Limb (tissue), 2 donors: ENCODE measurements at regions not wholly inside any gene's neighbourhood (a gene's known extent, or its start where the extent isn't known, plus 50 kb on each side); places are given as distances from the start of the nearest gene placed in this dataset.

Source experiments
- DNase-seq, 2 donors: peaks; one replicate each; pipeline ENCODE4 v3.0.0-alpha.2; 2016; ENCODE audit errors: extremely low spot score in 2 of 2

DNA sequence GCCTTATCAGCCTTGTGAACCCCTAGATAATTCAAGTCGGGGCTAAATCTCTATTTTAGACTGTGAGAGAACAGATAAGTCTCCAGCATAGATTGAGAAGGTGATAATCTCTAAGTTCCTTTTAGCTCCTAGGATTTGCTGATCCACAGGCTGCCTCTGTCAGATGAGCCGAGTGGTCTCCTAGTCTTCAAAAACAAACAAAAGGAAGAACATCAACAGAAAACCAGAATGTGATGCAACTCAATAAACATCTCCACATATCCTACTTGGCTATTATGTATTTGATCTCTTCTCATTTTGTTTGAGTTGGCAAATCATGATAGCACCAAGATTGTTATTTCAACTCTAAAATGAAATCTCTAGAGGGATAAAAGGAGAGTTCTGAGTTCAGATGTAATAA, 88.4 kb upstream of the SLC7A11 start:
- DNase-seq: no peak

DNA sequence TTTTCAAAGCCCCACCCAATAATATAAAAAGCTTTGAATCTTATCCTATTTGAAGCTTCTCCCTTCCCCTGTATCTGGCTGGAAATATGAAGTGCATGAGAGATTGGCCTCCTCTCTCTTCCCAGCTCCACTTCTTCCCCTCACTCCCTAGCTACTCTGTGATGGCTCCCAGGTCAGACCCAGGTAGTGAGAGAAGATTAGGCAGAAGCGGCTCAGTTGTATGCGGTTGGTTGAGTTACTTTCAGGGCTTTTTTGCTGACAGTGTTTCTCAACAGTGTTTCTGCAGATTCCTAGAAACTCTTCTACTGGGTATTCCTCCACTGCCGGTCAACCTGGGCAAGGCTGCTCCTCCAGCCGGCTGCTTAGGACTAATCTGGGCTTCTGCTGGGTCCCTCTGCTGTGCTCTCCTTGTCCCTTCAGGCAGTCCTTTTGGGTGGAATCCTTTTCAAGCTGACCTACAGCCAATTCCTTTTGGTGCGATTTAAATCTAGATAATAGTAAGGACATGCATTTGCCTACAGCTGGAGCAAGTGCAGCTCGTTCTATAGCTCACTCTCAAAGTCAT, 87.4 kb upstream of the SLC7A11 start:
- DNase-seq: no peak

DNA sequence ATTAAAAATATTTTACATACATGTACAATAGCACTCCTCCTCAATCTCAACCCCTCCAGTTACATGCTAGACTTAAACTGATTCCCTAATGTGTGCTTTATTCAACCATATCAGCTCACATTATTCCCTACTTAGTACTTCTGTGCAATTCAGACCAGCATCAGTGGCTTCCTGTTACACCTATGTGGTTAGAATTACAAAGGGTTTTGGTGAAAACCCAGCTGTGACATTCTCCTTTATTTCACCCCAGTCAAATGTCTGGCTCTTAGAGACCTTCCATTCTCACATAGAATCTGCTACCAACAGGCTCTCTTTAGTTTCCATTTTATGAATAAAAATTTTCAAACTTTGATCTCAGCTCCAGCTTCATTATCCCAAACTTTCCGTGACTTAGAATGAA, 85.2 kb upstream of the SLC7A11 start:
- DNase-seq: no peak

DNA sequence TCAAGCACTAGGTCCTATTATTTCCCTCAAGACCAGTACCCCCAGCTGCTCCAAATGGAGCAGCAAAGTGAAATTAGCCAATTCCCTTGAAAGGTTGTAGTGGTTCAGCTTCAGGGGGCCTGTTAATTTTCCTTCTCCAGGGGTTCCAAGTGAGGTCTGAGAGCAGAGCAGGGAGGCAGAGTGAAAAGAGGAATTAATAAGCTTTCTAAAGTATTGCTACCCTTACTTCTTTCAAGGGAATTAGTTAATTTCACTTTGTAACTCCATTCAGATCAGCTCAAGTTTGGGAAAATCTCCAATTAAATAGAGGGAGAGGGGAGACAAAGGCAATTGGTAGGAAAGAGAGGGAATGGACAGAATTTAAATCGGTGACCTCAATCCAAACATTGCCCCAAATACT, 78.7 kb upstream of the SLC7A11 start:
- no peak for DNase-seq

DNA sequence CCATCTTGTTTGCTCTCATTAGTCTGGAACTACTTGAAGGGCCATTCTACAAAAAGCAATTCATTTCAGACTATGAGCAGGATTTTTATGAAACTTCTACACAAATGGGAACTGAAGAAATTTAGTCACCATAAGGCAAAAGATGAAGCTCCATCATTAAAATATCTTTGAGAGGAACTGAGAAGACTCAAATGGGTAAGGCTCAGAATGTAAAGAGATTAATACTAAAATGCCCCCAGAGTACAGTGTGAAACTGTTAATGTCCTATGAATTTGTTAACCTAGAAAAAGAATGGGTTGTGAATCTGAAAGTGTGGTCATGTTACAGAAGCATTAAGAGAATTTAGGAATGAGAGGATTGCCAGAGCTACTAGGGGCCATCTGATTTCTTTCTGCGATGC, 77.9 kb upstream of the SLC7A11 start:
- DNase-seq: no peak

DNA sequence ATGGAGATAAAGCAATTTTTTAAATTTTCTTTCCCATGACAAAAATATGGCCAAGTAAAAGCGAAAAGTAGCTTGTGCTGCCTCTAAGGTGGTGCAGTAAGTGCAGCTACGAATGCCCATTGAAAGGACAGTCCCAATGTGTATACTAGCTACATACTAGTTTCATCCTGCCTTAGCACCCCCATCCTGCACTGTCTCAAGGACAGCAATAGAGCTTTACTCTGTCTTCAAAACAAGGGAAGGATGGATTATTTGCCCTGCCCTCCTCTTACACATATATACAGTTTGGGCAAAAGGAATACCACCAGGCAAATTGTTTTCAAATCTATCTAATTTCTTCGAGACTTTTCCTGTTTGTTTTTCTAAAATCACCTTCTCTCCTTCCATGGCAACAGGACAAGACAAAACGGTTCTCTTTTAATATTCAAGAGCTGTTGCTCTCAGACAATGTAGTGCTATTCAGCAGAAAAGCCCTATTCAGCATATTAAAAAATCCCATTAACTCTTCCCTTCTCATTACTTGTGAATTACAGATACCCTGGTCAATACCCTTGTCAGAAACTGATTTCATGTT, 75.1 kb upstream of the SLC7A11 start:
- no peak for DNase-seq

DNA sequence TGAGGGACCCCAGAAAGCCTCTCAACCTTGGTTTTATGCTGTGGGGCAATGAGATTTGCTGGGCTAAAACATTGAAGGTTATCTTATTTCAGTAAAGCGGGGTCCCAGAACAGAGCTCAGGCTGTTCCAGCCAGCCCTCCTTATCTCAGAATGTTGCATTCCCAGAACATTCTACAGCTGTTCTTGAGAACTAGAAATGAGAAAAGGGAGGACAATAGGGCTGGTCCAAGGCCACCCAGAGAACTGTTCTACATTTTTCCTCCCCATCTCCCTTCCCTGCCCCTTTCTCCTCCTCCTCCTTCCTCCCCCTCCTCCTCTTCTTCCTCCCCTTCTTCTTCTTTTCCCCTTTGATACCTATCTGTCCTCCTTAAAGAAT, 70.4 kb upstream of the SLC7A11 start:
- DNase-seq: no peak

DNA sequence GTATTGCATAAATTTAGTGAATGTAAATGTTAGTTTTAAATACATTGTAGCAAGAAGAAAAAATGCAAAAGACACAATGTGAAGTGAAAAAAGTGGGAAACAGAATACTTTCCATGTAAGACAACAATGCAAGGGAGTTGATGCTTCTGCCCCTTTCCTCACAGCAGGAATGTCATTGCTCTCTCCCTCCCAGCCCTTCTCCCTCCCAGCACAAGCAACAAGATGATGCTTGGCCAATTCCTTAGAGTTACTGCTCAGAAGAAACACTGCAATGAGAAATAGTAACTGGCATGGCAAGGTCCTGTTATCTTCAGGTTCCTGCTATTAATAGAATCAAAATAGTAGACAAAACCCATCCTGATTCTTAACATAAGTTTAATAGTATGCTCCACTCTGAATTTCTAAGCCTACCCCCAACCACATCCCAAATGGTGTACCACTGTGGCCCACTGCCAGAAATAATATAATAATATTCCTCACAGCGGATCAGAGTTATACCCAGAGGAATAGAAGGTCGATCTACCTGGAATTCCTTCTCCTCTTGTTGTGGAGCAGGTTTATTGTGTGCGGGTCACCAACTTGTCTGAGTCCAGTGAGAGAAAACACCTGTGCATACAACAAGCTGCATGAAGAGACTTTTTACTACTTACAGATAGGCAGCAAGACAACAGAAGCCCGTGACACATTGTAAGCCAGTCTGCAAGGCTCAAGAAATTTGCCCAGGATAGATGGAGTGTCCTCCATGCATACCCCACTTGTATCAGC, 69.8 kb upstream of the SLC7A11 start:
- no peak for DNase-seq

DNA sequence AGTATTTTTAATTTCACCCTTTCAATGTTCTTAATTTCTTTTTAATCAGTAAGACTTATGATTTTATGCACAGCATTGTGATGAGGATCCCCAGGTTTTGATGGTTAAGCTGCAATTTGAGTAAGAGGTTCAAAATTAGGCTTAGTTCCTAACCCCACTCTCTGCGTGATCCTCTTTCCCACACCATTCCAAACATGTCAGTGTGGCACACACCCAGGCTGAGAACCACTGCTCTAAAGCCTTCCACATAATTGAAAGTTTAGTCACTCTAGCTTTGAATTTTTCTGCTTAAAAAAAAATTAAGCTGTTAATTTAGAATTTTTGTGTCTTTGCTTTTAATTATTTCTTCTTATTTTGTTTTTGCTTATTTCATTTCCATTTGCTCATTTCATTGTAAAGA, 68.8 kb upstream of the SLC7A11 start:
- DNase-seq: no peak

DNA sequence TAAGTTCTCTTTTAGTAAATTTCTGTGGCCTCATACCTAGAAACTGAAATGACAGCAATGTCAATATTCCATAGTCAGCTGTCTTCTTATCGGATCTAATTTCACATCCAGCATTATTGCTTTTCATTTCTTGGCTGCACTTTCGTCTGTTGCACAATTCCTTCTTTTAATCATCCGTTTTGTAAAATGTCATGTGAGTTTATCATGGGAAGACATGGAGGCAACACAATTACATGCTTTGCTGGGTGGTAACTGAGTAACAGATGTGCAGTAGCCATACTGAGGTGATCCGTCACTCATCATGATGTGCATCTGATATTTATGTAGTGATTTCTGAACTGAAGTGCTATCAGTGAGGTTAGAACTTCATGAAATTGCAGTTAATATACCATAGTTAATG, 68.3 kb upstream of the SLC7A11 start:
- DNase-seq: no peak

DNA sequence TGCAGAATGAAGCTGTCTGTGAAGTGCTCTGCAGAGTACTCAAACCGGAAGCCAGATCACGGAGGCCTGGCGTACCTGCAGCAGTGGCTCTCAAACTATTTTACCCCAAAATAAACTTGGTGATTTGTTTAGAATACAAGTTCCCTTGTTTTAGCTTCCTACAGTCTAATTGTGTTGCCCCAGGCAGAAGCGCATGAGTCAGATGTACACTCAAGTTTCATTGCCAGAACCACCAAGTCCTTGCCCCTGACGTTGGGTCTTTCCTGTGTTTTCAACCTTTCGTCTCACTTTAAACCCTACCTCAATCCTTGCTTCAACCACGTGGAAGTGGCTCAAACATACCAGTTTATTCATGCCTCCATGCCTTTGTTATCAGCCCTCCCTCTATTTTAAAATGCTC, 66.2 kb upstream of the SLC7A11 start:
- no peak for DNase-seq

DNA sequence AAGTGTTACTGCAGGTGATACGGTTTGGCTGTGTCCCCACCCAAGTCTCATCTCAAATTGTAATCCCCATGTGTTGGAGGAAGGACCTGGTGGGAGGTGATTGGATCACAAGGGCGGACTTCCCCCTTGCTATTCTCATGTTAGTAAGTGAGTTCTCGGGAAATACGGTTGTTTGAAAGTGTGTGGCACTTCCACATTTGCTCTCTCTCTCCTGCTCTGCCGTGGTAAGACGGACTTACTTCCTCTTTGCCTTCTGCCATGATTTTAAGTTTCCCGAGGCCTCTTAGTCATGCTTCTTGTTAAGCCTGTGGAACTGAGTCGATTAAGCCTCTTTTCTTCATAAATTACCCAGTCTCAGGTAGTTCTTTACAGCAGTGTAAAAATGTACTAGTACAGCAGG, 65.2 kb upstream of the SLC7A11 start:
- no peak for DNase-seq

DNA sequence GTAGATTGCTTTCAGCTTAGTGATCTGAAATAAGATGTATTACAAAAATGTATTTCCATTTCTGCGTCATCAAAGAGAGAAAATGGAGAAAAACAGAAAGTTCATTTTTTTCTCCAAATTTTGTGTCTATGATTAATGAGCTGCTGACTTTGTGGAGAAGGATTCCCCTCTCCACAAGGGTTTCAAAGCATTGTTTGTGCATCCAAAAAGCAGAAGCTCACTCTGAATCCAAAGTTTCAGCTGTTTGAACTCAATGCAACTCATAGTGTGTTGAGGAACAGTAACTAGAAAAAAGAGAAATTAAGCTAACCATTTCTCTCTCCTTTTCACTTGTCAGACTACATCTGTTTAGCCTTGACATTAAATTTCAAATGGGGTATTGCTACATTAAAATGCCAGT, 62.9 kb upstream of the SLC7A11 start:
- DNase-seq: no peak

DNA sequence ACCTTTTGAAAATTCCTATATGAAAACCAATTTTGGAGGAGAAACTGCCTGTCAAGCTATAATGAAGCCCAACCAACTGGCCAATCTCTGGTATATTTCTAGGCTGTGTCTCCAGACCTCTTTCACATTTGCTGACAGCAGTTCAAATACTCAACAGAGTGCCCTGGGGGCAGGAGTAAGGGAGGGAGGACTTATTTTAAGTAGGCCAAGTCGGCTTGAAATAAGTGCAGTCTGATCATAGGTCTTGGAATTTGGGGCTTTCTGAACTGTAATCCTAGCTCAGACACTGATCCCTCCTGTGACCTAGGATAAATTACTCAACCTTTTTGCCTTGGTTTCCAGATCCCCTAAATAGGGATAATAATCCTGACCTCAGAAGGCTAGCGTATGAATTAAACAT, 59.4 kb upstream of the SLC7A11 start:
- no peak for DNase-seq

DNA sequence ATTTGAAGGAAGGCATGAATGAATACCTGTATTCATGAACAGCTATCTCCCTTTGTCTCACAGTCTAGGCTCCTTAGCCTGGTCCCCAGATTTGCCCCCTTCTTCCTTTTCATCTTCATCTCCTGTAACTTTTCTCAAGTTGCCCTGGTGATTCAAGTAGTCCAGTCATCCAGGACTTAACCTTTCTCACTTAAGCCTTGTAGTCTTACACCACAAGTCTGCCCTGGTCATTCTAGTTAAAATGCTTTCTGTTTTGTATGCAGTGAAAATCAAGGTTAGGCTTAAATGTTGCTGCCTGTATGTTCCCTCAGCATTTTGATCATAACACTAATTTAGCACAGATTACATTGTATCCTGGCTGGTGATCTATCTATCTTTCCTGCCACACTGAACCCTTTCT, 58.5 kb upstream of the SLC7A11 start:
- DNase-seq: no peak

DNA sequence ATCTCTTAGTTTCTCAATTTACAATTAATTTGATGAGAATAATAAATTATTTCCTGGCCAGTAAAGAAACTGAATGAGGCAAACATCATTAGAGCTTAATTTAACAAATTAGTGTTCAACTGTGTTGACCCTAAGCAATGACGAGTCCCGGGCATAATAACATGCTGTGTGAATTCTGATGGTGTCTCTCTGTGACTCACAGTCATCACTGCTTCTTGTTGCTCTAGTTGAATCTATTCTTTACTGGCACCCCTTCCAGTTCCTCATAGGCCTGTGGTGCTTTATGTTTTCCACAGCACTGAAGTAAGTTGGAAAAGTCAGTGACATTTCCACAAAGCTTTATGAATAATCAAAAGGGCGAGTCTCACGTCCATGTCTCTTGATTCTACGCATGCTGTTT, 57.7 kb upstream of the SLC7A11 start:
- DNase-seq: no peak

DNA sequence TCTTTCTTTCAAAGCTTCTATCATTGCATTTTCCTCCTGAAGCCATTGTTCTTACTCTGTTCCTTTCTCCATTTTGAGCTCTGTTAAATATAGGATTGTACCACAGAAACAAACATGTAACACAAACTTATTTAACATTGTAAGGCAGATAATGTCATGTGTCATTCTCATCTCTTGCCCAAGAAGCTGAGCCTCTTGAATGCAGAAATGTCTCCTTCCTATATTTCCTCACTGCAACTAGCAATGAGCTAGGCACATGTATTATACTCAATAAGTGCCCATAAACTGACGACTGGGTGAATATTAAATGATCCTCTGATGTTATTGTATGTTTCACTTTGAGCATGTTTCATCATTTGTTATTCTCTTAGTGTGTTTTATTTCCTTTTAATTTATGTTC, 56.7 kb upstream of the SLC7A11 start:
- DNase-seq: no peak

DNA sequence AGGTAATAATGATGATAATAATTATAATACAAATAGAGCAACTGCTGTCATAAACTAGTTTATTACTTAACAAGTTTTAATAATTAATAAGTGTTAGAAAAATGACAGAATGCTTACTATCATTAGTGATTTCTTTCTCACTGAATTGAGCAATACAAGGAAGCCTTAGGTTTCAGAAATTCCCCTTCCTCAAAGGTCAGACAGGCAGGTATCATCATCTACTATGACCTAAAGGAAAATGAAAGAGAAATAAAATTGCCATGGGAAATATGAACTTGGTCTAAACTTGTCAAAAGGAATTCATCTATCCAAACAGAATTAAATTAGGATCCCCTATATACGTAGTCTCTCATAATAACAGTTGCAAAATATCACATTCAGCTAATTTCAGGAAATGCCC, 56.3 kb upstream of the SLC7A11 start:
- no peak for DNase-seq

DNA sequence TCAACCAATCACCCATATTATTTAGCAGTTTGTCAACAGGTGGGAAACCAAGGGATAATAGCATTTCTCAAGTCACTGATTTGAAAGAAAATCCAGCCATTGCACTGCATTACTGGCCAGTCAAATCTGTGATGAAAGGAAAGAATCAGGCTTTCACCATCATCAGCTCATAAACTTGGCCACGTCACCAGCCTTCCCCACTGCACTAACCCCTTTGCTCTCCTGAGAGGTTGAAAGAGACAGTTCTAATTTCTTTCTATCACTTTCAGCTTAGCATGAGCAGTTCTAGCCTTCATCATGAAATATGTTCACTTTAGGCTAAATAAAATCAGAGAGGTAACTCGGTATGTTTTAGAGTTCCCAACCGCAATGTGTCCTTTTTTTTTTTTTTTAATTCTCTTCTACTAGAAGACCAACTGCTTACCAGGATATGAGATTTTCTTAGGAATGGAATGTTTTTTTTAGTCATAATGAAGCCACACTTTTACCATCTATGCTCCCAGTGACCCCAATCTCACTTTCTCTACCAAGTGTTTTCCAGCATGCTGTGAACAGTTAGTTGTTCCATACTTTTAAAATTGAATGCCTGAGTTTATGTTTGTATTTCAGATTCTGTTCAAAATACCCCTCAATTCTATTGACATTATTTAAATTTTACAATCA, 55.7 kb upstream of the SLC7A11 start:
- DNase-seq: no peak

DNA sequence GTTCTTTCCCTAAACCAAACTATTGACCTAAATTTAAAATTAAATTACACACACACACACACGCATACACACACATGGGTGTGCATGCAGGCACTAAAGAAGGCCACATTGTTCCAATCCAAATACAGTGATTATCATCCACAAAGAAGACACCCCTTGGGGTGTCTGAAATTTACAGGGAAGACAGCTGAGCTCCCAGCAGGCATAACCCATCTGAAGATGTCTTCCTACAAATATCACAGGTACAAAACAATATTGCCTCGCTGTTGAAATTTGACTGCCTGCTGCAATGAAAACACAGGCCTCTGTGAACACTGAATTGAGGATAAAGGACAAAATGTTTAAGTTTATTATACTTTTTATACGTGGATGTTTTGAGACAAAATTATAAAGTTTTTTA, 50.2 kb upstream of the SLC7A11 start:
- DNase-seq: no peak
